ENCODE measurements at regions not wholly inside any gene's neighbourhood (a gene's known extent, or its start where the extent isn't known, plus 50 kb on each side); places are given as distances from the start of the nearest gene placed in this dataset.

DNA sequence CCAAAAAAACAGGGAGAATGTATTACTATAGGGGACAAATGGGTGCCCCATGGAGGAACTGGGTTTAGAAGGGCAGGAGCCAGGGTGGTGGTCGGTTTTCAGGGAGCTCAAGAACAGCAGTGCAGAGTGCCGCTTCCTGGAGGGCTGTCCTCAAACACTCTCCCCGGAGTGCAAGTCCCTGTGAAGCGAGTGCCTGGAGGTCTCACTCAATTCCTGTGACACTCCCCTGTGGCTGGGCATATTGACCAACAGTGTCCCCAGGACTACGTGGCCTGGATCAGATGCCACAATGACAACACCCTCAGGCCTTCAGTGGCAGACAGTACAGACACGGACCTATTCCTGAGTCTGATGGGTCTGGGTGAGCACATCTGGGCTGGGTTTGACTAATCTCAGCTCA is 412.1 kb upstream of the IRX2 start:
- no peak for DNase-seq
- 76 to 81% methylated on average over 6 of the region's 6 CpGs for WGBS, 2 donors
- TF ChIP-seq POLR2A (IDR thresholded peaks at IDR 0.05) (no peak), EP300 (IDR thresholded peaks at IDR 0.05) (no peak), POLR2AphosphoS5 (IDR thresholded peaks at IDR 0.05) (no peak)
- TF ChIP-seq, protein P1, sequence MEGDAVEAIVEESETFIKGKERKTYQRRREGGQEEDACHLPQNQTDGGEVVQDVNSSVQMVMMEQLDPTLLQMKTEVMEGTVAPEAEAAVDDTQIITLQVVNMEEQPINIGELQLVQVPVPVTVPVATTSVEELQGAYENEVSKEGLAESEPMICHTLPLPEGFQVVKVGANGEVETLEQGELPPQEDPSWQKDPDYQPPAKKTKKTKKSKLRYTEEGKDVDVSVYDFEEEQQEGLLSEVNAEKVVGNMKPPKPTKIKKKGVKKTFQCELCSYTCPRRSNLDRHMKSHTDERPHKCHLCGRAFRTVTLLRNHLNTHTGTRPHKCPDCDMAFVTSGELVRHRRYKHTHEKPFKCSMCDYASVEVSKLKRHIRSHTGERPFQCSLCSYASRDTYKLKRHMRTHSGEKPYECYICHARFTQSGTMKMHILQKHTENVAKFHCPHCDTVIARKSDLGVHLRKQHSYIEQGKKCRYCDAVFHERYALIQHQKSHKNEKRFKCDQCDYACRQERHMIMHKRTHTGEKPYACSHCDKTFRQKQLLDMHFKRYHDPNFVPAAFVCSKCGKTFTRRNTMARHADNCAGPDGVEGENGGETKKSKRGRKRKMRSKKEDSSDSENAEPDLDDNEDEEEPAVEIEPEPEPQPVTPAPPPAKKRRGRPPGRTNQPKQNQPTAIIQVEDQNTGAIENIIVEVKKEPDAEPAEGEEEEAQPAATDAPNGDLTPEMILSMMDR (IDR thresholded peaks at IDR 0.05): no peak
- H3K36me3 ChIP-seq: no peaks in the 10 kb centered on the region
- no peak overlapping the region for H3K4me3 ChIP-seq
- no peaks in the 10 kb centered on the region for H3K27me3 ChIP-seq
- H3K27ac ChIP-seq: no peak overlapping the region
- peaks cover 0 to 3% (median 0%) of the 10 kb centered on the region in 4 donors for H3K9me3 ChIP-seq
- intact Hi-C loops (cut with DNase I): no loop called here
- H3K4me1 ChIP-seq: no peaks in the 10 kb centered on the region

DNA sequence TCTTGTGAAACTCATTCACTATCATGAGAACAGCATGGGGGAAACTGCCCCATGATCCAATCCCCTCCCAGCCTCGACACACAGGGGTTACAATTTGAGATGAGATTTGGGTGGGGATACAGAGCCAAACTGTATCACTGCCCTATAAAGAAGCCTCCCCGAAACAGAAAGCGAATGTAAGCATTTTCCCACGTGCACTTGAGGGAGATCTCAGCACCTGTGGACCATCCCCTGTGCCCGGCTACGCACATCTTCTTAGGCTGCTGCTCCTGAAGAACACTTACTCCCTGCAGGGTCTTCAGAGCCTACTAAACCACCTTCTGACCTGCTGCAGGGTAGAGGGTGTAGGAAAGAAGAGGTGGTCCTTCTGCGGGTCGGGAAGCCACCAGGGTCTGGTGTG is 410.2 kb upstream of the IRX2 start:
- intact Hi-C loops (cut with DNase I): no loop called here
- DNase-seq: no peak
- WGBS, 2 donors: 49 to 60% methylated on average over 8 of the region's 8 CpGs
- Histone ChIP-seq H3K9me3 (peaks cover 0 to 3% (median 0%) of the 10 kb centered on the region in 4 donors), H3K4me1 (no peaks in the 10 kb centered on the region), H3K27ac (no peak overlapping the region), H3K4me3 (no peak overlapping the region), H3K36me3 (no peaks in the 10 kb centered on the region), H3K27me3 (no peaks in the 10 kb centered on the region)
- TF ChIP-seq POLR2AphosphoS5 (IDR thresholded peaks at IDR 0.05): no peak
- TF ChIP-seq, protein P1 (IDR thresholded peaks at IDR 0.05): no peak
- no peak for TF ChIP-seq EP300 (IDR thresholded peaks at IDR 0.05)

DNA sequence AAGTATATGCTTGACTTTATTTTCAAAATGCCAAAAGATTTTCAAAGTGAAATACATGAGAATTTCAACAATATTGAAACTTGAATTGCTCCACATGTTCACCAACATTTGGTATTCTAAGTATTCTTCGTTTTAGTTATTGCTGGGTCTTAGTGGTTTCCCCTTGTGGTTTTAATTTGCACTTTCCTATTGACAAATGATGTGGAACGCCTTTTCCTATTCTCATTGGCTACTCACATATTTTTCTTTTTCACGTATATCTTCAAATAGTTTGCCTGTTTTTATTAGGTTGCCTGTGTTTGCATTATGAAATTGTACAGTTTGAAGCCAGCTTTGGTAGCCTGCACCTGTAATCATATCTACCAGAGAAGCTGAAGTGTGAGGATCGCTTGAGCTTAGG is 405.7 kb upstream of the IRX2 start:
- intact Hi-C loops (cut with DNase I): no loop called here
- Histone ChIP-seq H3K27ac (no peak overlapping the region), H3K27me3 (no peaks in the 10 kb centered on the region), H3K36me3 (no peaks in the 10 kb centered on the region), H3K4me3 (no peak overlapping the region), H3K9me3 (no peaks in the 10 kb centered on the region), H3K4me1 (no peaks in the 10 kb centered on the region)
- 36 to 43% methylated on average over 4 of the region's 4 CpGs for WGBS, 2 donors
- no peak for DNase-seq
- TF ChIP-seq POLR2AphosphoS5 (IDR thresholded peaks at IDR 0.05): no peak
- no peak for TF ChIP-seq EP300 (IDR thresholded peaks at IDR 0.05)

DNA sequence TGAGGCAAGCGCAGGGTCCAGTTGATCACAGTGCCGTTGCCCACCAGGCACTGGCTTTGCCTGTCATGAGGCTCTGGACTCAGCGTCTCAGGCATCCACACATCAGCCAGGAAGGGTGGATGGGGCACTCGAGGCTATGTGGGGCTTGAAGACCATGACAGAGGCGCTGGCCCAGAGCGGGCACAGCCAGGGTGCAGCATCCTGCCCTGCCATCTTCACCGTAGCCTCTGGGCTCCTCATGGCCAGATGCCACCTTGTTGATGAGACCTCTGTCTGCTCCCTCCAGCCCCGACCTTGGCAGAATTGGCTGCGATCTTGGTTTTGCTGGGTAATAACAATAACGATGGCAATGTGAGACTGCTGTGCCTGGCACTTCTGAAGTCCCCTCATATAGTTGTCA is 404.2 kb upstream of the IRX2 start:
- Histone ChIP-seq H3K27me3 (no peaks in the 10 kb centered on the region), H3K9me3 (no peaks in the 10 kb centered on the region), H3K4me3 (no peak overlapping the region), H3K36me3 (no peaks in the 10 kb centered on the region), H3K4me1 (no peaks in the 10 kb centered on the region), H3K27ac (no peak overlapping the region)
- no peak for DNase-seq
- intact Hi-C loops (cut with DNase I): no loop called here
- no peak for TF ChIP-seq POLR2AphosphoS5 (IDR thresholded peaks at IDR 0.05)
- TF ChIP-seq POLR2A (IDR thresholded peaks at IDR 0.05): no peak
- TF ChIP-seq, protein P1 (IDR thresholded peaks at IDR 0.05): no peak
- TF ChIP-seq EP300 (IDR thresholded peaks at IDR 0.05): no peak
- 89 to 93% methylated on average over 10 of the region's 10 CpGs for WGBS, 2 donors

DNA sequence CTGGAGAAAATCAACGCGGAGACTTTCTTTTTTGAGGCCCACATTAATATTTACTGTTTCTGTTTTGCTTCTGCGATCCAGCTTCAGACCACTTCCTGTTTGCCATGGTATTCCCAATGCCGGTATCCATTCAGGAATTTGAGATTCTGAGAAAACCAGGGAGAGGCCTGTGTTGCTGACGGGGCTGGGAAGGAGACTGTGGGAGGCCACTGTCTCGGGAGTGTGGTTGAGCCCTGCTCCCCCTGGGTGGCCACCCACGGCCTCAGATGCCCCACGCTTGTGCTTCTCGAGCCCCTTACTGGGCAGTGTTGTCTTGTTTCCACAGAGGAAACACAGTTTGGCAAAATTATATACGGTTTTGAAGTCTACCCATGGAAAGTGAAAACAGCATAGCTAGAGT is 403.6 kb upstream of the IRX2 start:
- intact Hi-C loops (cut with DNase I): no loop called here

More for the DNA sequence above, 403.6 kb upstream of the IRX2 start:
- TF ChIP-seq EP300 (IDR thresholded peaks at IDR 0.05) (no peak), POLR2AphosphoS5 (IDR thresholded peaks at IDR 0.05) (no peak)
- TF ChIP-seq, protein P1 (IDR thresholded peaks at IDR 0.05): no peak
- H3K9me3 ChIP-seq: no peaks in the 10 kb centered on the region
- no peak overlapping the region for H3K4me3 ChIP-seq
- H3K27ac ChIP-seq: no peak overlapping the region
- no peaks in the 10 kb centered on the region for H3K36me3 ChIP-seq
- H3K27me3 ChIP-seq: no peaks in the 10 kb centered on the region
- H3K4me1 ChIP-seq: no peaks in the 10 kb centered on the region
- WGBS, 2 donors: 52 to 64% methylated on average over 10 of the region's 10 CpGs
- DNase-seq: no peak

Data from sigmoid colon (tissue), 6 donors.